HG03066 (cell line): ENCODE measurements at regions not wholly inside any gene's neighbourhood (a gene's known extent, or its start where the extent isn't known, plus 50 kb on each side); places are given as distances from the start of the nearest gene placed in this dataset.
"Not testable (repeated sequence)": the region's sequence is repeated elsewhere in the genome, so short reads cannot be mapped to it uniquely, and the experiment has no call there.

Experiments
- ATAC-seq: cut with Tn5 transposase; IDR thresholded peaks from one replicate; pipeline ENCODE4 v1.9.1; 2021; ENCODE audit warnings: low read depth; ENCODE audit not compliant: unreplicated experiment

DNA sequence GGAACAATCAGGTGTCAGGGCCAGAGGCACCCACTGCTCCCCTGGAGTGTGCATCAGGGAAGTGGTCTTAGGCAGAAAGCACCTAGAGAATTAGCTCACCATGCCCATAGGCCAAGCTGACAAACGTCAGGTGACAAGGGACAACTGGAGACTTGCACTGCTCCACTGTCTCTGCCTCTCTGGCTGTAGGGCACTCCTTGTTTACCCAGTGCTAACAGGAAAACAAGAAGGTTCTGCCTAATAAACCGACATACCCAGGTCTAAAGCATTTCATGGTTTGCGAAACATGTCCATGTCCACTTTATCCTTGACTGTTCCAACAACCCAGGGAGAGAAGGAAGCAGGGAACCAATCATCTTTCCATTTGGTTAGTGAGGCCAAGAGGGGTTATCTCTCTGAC, 92.5 kb upstream of the MAMLD1 start:
- no peak for ATAC-seq

DNA sequence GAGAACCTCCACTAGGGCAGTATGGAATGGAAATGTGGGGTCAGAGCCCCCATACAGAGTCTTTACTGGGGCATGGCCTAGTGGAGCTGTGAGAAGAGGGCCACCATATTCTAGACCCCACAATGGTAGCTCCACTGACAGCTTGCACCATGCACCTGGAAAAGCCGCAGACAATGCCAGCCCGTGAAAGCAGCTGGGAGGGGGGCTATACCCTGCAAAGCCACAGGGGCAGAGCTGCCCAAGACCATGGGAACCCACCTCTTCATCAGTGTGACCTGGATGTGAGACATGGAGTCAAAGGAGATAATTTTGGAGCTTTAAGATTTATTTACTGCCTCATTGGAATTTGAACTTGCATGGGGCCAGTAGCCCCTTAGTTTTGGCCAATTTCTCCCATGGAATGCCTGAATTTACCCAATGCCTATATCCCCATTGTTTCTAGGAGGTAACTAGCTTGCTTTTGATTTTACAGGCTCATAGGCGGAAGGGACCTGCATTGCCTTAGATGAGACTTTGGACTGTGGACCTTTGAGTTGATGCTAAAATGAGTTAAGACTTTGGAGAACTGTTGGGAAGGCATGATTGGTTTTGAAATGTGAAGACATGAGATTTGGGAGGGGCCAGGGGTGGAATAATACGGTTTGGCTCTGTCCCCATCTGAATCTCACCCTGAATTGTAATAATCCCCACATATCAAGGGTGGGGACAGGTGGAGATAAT, 89.4 kb upstream of the MAMLD1 start:
- ATAC-seq: not testable (repeated sequence)

DNA sequence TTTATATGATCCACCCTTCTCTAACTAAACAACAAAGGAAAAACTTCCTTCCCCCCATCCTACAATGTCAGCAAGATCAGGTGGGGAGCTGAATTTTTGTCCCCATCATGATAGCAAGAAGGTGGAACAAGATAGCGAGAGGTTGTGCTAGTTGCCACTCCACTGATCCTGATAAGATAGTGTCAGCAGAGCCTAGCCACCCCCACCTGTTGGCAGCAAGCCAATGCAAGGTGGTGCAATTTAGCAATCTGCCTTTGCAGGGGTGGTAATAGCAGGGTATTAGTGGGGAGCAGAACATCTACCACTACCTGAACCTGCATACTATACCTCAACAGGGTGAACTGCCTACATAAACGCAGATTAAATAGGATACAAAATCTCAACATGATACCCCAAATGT, 80.2 kb upstream of the MAMLD1 start:
- ATAC-seq: no peak

DNA sequence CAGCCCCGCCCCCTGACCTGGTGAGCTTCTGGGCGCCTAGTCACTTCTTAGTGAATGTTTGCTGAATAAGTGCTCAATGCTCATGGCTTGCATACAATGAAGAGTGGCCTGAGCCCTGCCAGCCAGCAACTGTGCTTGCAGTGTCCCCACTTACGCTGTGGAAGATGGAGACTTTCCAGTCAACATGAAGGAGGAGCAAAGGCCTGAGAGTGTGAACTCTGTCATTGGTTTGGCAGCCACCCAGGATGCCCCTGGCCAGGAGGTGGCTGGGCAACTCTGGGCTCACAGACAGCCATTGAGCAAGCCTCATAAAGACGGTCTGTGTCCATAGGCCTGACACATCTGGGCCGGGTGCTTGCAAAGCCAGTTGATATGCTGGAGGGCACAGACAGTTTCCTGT, 72.1 kb upstream of the MAMLD1 start:
- ATAC-seq: no peak

DNA sequence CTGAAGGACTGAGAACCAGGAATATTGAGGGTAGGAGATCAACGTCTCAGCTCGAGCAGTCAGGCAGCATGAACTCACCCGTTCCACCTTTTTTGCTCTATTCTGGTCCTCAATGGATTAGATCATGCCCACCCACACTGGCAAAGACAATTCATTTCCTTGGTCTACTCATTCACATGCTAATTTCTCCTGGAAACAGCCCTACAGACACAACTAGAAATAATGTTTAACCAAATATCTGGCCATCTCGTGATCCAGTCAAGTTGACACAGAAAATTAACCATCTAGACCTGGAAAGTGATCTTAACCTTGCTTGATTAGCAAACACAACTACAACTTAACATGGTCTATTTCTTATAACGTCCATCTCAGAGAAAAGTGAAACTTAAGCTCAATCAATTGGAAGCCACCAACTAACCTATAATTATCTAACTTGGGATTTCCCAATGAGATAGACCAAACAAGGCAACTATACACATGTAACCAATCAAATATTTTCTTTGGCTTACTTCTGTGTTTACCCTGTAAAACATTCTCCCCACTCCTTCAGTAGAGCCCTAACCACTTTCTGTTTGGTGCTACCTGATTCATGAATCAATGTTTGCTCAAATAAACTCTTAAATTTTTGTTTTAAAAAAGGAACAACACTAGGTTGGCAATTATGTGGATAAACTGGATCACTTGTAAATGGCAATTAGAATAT, 69.7 kb upstream of the MAMLD1 start:
- ATAC-seq: no peak

DNA sequence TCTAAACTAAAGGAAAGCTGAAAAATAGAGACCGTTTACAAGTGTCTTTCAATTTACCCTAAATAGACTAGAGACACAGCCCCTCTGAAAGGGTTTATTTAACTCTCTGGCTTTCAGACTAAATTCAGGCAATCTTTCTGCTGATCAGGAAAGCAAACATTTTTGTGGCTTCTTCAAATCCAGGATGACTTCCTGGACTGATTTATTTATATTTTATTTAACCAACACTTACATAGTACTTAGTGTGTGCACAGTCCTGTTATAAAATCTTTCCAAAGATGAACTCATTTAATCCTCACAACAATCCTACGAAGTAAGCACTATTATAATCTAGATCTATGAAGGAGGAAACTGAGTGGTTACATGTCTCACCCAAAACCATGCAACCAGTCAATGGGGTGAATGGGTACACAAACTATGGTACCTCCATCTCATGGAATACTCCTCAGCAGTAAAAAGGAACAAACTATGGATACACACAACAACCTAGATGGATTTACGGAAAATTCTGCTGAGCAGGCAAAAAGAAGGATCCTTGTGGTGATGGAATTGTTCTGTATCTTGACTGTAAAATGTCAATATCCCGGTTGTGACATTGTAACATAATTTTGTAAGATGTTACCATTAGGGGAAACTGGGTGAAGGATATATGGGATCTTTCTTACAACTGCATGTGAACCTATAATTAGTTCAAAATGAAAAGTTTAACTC, 64.1 kb upstream of the MAMLD1 start:
- ATAC-seq: no peak

DNA sequence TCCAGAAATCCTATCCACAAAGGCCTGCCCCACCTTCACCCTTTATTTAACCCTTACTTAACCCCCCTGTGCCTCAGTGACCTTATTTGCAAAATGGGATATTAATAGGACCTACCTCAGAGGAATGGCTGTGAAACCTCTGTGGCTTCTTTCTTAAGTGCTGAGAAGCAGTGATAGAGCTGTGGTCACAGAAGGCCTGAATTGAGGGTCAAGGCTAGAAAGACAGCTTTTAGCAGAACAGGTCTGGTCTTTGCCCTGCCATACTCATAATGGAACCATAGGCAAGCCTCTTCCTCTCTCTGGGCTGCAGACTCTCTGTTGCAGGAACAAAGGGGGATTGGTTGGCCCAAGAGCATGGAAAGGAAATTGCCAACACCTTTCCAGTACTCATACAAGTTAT, 63.5 kb upstream of the MAMLD1 start:
- ATAC-seq: no peak

DNA sequence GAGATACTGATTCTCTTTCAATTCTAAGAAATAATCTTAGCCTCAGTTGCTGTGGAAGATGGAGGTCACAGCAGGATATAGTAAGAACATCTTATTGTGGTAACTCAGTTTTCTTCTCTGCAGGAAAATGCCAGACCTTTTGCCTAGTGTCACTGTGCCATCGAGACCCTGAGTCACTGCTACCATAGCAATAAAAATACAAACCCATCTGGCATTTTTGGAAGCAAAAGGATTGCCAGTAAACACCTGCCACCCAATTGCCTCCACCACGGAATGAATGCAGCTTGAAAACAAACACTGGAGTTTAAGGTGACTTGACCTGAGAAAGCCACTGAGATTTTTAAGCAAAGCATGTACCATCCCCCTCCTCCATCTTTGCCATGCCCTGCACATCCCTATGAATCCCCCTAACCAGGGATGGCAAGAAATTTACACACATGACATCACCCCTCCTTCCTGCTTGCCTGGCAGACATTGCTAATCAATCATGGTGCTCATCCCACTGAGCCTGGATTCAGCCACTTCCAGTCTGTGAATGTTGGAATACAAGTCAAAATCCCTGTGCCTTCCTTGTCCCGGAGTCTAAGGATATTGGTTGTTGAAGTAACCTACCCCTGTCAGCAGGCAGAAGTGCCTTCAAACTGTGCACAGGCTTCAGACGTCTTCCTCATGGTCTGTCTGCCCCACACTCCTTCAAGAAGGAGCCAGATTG, 59.6 kb upstream of the MAMLD1 start:
- ATAC-seq: no peak

DNA sequence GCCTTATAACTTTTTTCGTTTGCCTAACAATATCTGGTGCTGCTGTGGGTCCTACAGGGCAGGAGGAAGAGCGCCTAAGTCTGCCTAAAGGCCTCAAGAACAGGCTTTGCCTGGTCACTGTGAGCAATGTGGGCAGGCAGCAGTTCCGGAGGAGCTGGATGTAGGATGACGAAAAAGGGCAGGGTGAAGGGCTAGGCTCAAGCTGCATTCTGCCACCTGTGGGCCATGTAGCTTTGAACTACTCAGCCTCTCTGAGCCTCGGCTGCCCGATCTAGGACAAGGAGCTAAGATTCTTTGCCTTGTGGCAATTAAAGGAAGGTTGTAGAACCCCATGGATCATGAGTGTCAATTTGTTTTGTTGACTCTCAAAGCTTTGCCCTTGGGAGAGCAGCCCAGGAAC, 57.1 kb upstream of the MAMLD1 start:
- no peak for ATAC-seq

DNA sequence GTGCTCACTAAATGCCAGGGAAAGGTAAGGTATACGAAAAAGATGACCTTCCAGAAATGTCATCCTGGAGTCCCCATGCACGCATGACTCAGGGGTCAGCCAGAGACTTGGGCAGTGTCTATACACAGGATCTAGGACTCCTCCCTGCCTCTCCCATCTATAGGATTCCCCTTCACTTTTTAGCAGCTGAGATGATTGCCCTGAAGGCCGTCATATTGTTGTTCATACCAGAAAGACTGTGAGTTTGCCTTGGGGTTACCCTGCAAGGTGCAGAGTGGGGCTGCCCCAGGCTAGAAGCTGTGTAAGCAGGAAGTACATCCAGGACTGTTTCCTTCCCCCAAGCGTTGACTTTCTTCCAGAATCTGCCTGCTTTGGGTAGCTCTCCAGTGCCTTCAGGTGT, 55.1 kb upstream of the MAMLD1 start:
- ATAC-seq: no peak

DNA sequence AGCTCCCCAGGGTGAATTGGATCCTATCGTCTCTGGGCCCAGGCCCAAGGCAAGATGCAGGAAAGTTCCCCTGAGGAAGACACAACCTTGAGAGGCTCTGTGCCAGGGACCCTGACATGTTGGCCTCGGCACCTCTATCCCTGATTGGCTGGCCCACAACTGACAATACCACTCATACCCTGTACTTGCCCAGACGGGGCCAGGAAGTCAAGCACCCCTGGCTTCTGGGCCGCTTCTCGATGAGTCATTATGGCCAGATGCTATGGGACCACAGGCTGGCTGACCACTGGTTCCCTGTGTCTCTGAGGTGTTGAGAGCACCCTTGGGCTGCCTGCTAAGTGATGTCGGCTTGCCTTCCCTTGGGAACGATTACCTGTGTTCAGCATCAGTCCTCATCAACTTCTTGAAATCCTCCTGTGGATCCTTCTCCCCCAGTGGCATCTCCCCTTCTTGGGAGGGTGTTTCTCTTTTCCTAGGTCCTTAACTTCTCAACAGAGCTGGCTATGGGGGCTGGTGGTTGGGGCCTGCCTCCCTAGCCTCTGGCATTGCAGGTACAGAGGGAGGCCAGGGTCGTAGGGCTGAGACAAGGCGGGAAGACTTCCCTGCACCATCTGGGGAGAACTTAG, 54.5 kb upstream of the MAMLD1 start:
- no peak for ATAC-seq

DNA sequence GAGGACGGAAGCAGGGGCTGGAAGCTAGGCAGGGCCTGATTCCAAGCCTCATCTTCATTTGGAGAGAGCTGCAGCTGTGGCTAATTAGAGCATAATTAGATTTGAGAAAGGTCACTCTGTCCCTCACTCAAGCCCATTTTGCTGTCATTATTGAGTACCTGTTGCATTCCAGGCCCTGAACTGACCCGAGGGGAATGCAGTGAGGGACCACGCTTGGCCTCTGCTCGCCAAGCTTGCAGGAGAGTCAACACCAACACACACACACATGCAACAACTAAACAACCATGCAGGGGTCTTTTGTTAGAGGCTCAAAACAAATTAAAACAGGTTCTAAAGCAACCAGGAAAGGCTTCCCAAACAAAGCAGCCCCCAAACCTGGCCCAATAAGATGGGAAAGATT, 52.7 kb upstream of the MAMLD1 start:
- ATAC-seq: no peak

DNA sequence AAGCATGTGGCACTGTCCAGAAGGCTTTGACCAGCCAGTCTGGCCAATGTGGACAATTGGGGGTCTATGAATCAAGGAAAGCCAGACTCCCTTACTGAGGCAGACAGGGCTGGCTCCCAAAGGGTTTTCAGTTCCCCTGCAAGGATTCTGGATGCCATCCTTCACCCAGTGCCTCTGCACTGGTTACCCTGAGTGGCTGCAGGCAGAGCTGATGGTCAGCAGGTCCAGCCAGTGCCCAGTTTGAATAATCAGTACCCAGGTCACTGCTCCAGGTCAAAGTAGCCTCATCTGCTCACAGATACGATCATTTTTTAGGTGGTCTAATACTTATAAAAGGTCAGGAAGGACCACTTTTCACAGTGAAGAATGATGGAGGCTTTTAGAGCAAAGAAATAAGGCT, 52.2 kb upstream of the MAMLD1 start:
- no peak for ATAC-seq

DNA sequence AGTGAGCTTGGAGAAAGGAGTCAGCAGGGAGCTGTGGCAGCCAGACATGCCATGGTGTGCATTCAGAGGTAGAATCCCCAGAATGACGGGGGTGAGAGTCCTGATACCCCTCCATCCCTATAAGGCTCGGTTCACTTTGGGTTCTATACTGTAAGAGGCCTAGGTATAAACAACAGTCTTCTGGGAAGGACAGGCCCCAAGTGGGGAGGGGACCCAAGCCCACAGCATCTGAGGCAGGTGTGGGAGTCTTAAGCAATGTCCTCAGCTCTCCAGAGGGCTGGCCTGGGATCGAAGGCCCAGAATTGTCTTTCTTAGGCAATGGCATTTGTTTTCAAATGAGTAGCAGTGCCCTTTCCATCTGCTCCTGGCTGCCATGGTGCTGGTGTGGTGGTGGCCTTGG, 50.2 kb upstream of the MAMLD1 start:
- ATAC-seq: no peak
